ENCODE measurements at regions not wholly inside any gene's neighbourhood (a gene's known extent, or its start where the extent isn't known, plus 50 kb on each side); places are given as distances from the start of the nearest gene placed in this dataset.

DNA sequence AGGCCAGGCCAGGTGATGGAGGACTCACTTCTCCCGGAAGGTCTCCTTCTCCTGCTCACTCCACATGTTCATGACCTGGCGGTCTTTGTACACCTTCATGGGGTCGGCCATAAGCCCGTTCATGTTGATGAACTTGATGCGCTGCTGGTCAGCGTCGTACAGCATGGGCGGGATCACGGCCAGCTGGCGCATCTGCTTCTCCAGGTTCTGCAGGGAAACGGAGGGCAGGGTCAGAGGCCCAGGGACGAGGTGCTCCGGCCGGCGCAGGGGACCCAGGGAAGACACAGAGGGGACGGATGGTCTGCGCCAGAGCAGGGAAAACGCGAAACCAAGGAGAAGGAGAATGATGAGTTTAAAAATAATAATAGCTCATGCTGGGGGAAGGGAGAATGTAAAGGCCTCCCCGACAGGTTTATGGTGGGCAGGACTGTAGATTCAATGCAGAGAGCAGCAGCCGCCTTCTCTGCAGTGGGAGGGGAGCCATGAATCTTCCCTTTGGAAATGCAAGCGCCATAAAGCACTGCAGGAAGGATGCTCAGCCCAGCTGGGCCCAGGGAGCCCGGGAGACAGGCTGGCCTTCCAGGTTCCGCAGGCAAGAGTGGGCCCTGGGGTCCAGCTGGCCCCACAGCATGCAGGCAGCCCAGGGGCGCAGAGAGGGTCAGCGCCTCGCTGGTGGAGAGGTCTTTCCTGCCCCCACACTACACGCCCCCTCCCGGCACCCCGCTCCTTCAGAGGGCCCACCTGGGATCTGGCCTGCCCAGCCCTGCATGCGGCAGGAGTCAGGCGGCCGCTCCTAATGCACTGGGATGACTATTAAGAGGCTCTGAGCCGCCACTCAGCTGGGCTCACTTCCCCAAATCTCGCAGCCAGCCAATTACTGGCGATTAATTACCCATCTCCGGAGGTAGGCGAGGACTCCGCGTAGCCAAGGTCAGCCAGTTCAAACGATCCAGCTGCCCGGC is 132.0 kb downstream of the RFLNA start:
- DNase-seq: no peak
- Histone ChIP-seq H2AFZ (ENCODE audit: low read length) (no peak overlapping the region), H3K27me3 (ENCODE audit: low read length) (no peaks in the 10 kb centered on the region), H3K9me3 (ENCODE audit: low read length) (no peaks in the 10 kb centered on the region), H3K4me2 (ENCODE audit: low read length) (no peak overlapping the region), H3K9ac (ENCODE audit: low read length) (no peak overlapping the region), H4K20me1 (ENCODE audit: low read length) (no peaks in the 10 kb centered on the region), H3K36me3 (ENCODE audit: low read depth, low read length) (peaks cover 6% of the 10 kb centered on the region; the same call in 1 of the 2 replicates), H3K79me2 (ENCODE audit: low read length) (peaks cover 12% of the 10 kb centered on the region; the same call in 1 of the 2 replicates), H3K4me1 (ENCODE audit: insufficient read depth, low read length) (peaks cover 24% of the 10 kb centered on the region), H3K9me2 (replicated peaks; ENCODE audit: low read length) (no peaks in the 10 kb centered on the region), H3K4me3 (ENCODE audit: low read length) (no peak overlapping the region), H3K27ac (ENCODE audit: low read length) (no peak overlapping the region), H3F3A (ENCODE audit: low read length, unreplicated experiment) (no peaks in the 10 kb centered on the region)
- no peak for ATAC-seq
- no TSS peak for BruUV-seq (replicated peaks)
- POLR2A ChIA-PET (ENCODE audit: unreplicated experiment): no interaction called here
- intact Hi-C loops (cut with micrococcal nuclease): no loop called here
- TF ChIP-seq, protein P1, sequence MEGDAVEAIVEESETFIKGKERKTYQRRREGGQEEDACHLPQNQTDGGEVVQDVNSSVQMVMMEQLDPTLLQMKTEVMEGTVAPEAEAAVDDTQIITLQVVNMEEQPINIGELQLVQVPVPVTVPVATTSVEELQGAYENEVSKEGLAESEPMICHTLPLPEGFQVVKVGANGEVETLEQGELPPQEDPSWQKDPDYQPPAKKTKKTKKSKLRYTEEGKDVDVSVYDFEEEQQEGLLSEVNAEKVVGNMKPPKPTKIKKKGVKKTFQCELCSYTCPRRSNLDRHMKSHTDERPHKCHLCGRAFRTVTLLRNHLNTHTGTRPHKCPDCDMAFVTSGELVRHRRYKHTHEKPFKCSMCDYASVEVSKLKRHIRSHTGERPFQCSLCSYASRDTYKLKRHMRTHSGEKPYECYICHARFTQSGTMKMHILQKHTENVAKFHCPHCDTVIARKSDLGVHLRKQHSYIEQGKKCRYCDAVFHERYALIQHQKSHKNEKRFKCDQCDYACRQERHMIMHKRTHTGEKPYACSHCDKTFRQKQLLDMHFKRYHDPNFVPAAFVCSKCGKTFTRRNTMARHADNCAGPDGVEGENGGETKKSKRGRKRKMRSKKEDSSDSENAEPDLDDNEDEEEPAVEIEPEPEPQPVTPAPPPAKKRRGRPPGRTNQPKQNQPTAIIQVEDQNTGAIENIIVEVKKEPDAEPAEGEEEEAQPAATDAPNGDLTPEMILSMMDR (conservative IDR thresholded peaks at IDR 0.05; ENCODE audit: low read depth, low read length): no peak
- TF ChIP-seq EZH2 (IDR thresholded peaks at IDR 0.05; ENCODE audit: low read length, unreplicated experiment): no peak
- no peak for TF ChIP-seq EZH2phosphoT487 (IDR thresholded peaks at IDR 0.05; ENCODE audit: borderline replicate concordance, low read length)
- CTCF ChIA-PET: no interaction called here

DNA sequence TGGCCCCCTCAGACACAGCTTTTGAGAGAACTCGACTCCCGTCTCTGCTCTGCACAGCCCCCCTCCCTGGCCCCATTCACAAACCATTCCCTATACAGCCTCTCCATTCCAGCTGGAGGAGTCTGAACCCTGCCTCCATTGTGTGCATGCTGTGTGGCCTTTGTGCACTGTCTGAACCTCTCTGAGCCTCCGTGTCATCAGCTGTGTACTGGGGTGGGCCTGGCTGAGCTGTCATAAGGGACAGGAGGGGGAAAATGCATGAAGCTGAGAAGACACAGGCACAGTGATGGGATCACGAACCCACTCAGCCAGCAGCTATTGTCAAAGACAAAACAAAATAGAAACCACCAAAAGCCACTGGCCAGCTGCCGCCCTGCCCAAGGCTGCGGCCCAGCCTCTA is 130.8 kb downstream of the RFLNA start:
- Histone ChIP-seq H4K20me1 (ENCODE audit: low read length) (no peaks in the 10 kb centered on the region), H3K9me2 (replicated peaks; ENCODE audit: low read length) (no peaks in the 10 kb centered on the region), H3K9ac (ENCODE audit: low read length) (no peak overlapping the region), H3K4me1 (ENCODE audit: insufficient read depth, low read length) (peaks cover 31% of the 10 kb centered on the region), H3K4me3 (ENCODE audit: low read length) (no peak overlapping the region), H3K27me3 (ENCODE audit: low read length) (no peaks in the 10 kb centered on the region), H3F3A (ENCODE audit: low read length, unreplicated experiment) (no peaks in the 10 kb centered on the region), H2AFZ (ENCODE audit: low read length) (no peak overlapping the region), H3K4me2 (ENCODE audit: low read length) (no peak overlapping the region), H3K9me3 (ENCODE audit: low read length) (no peaks in the 10 kb centered on the region), H3K27ac (ENCODE audit: low read length) (no peak overlapping the region), H3K79me2 (ENCODE audit: low read length) (peaks cover 23% of the 10 kb centered on the region; the same call in 1 of the 2 replicates), H3K36me3 (ENCODE audit: low read depth, low read length) (peaks cover 3% of the 10 kb centered on the region; the same call in 1 of the 2 replicates)
- DNase-seq: no peak
- TF ChIP-seq EZH2phosphoT487 (IDR thresholded peaks at IDR 0.05; ENCODE audit: borderline replicate concordance, low read length): no peak
- TF ChIP-seq EZH2 (IDR thresholded peaks at IDR 0.05; ENCODE audit: low read length, unreplicated experiment): no peak
- TF ChIP-seq, protein P1 (conservative IDR thresholded peaks at IDR 0.05; ENCODE audit: low read depth, low read length): no peak
- no TSS peak for BruUV-seq (replicated peaks)
- POLR2A ChIA-PET (ENCODE audit: unreplicated experiment): no interaction called here
- ATAC-seq: no peak
- intact Hi-C loops (cut with micrococcal nuclease): no loop called here
- CTCF ChIA-PET: no interaction called here

DNA sequence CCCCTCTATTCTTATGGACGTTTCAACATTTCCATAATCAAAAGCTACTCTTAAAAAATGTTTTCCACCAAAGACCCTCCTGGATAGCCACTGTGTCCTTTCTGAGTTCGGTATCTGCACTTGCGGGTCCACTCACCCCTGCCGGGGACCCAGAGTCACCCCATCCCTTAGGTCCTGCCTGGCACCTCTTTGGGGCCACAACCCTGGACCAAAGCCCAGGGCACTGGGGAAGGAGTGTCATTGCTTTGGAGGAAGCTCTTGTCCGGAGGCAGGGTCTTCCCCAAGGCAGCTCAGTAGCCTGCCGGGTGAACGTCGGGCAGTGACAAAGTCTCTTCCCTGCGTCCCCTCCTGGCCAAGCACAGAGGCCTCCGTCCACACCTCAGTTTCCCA is 129.6 kb downstream of the RFLNA start:
- Histone ChIP-seq H3K27me3 (ENCODE audit: low read length) (no peaks in the 10 kb centered on the region), H3K9ac (ENCODE audit: low read length) (no peak overlapping the region)
- CTCF ChIA-PET: interaction anchor here (0.5 to 0.6 kb wide), 2 partner anchors 73 to 346 kb away, joined by 3 read pairs; no protein-coding TSS in a partner anchor

More for the DNA sequence above, 129.6 kb downstream of the RFLNA start:
- ATAC-seq (no peak), DNase-seq (no peak)
- no peak overlapping the region for H3K27ac ChIP-seq (ENCODE audit: low read length)
- no peak overlapping the region for H2AFZ ChIP-seq (ENCODE audit: low read length)
- no peak for TF ChIP-seq EZH2phosphoT487 (IDR thresholded peaks at IDR 0.05; ENCODE audit: borderline replicate concordance, low read length)
- TF ChIP-seq, protein P1 (conservative IDR thresholded peaks at IDR 0.05; ENCODE audit: low read depth, low read length): no peak
- TF ChIP-seq EZH2 (IDR thresholded peaks at IDR 0.05; ENCODE audit: low read length, unreplicated experiment): no peak
- intact Hi-C loops (cut with micrococcal nuclease): no loop called here
- H3K79me2 ChIP-seq (ENCODE audit: low read length): peaks cover 29% of the 10 kb centered on the region; the same call in 1 of the 2 replicates
- H4K20me1 ChIP-seq (ENCODE audit: low read length): no peaks in the 10 kb centered on the region
- H3K9me3 ChIP-seq (ENCODE audit: low read length): no peaks in the 10 kb centered on the region
- peaks cover 31% of the 10 kb centered on the region for H3K4me1 ChIP-seq (ENCODE audit: insufficient read depth, low read length)
- peaks cover 3% of the 10 kb centered on the region; the same call in 1 of the 2 replicates for H3K36me3 ChIP-seq (ENCODE audit: low read depth, low read length)
- no peaks in the 10 kb centered on the region for H3K9me2 ChIP-seq (replicated peaks; ENCODE audit: low read length)
- no peak overlapping the region for H3K4me3 ChIP-seq (ENCODE audit: low read length)
- BruUV-seq (replicated peaks): no TSS peak
- H3K4me2 ChIP-seq (ENCODE audit: low read length): no peak overlapping the region
- H3F3A ChIP-seq (ENCODE audit: low read length, unreplicated experiment): no peaks in the 10 kb centered on the region
- POLR2A ChIA-PET (ENCODE audit: unreplicated experiment): no interaction called here

Data from PC-3 (cell line).